Cardiac fibroblast (primary cell): ENCODE measurements at regions not wholly inside any gene's neighbourhood (a gene's known extent, or its start where the extent isn't known, plus 50 kb on each side); places are given as distances from the start of the nearest gene placed in this dataset.
A peak's percentile ranks its signal among the peaks of the same experiment; 100 is the strongest.
"Not testable (repeated sequence)": the region's sequence is repeated elsewhere in the genome, so short reads cannot be mapped to it uniquely, and the experiment has no call there.

Experiments used
- DNase-seq, 2 donors: peaks; one replicate each; pipeline versions ENCODE4 v3.0.0 to v3.0.0-alpha.2; 2010; ENCODE audit warnings: low read depth in 2 of 2
- H3K4me3 ChIP-seq, 2 donors: replicated peaks in 1 of 2; 1 replicate in 1 of 2; 2 replicates in 1 of 2; pipeline ENCODE4 v1.5.1; 2011; ENCODE audit warnings: low read depth in 2 of 2, low read length in 2 of 2, mild to moderate bottlenecking in 2 of 2, moderate library complexity in 1 of 2
- CTCF ChIP-seq: IDR thresholded peaks from one replicate; pipeline ENCODE4 v1.5.1; 2011; ENCODE audit warnings: low read depth, mild to moderate bottlenecking, low read length, inconsistent platforms

GRCh38 chr18:8882632-8883408, 177.5 kb downstream of the MTCL1 start:
- H3K4me3 ChIP-seq: no peak overlapping the region
- DNase-seq: no peak
- peak; percentile 6 for TF ChIP-seq CTCF

- no peak overlapping the region for H3K4me3 ChIP-seq
- TF ChIP-seq CTCF: no peak
- no peak for DNase-seq
Measured at GRCh38 chr18:8883409-8883668, 178.0 kb downstream of the MTCL1 start.

- not testable (repeated sequence) for DNase-seq, H3K4me3 ChIP-seq
Measured at GRCh38 chr18:8887877-8888276, 182.5 kb downstream of the MTCL1 start.

GRCh38 chr18:8889489-8889888, 184.1 kb downstream of the MTCL1 start:
- no peak overlapping the region for H3K4me3 ChIP-seq
- DNase-seq: peak; percentile 21 to 23
- TF ChIP-seq CTCF: no peak

- not testable (repeated sequence) for DNase-seq, H3K4me3 ChIP-seq
Measured at GRCh38 chr18:8890503-8890902, 185.1 kb downstream of the MTCL1 start.

GRCh38 chr18:8890957-8891464, 185.7 kb downstream of the MTCL1 start:
- peak; percentile 79 to 94 for DNase-seq
- no peak for TF ChIP-seq CTCF
- no peak overlapping the region for H3K4me3 ChIP-seq

GRCh38 chr18:8893221-8893620, 187.9 kb downstream of the MTCL1 start:
- H3K4me3 ChIP-seq: no peak overlapping the region
- no peak for TF ChIP-seq CTCF
- no peak for DNase-seq

- TF ChIP-seq CTCF: no peak
- no peak overlapping the region for H3K4me3 ChIP-seq
- DNase-seq: no peak
Measured at GRCh38 chr18:8893628-8894231, 188.4 kb downstream of the MTCL1 start.
